OCI-LY1 (cell line): ENCODE measurements at regions not wholly inside any gene's neighbourhood (a gene's known extent, or its start where the extent isn't known, plus 50 kb on each side); places are given as distances from the start of the nearest gene placed in this dataset.

Experiments
- H2AFZ ChIP-seq: fragments of 200-600 bp; sonication (generic), shearing (Covaris generic); 2 replicates; pipeline ENCODE4 v1.6.0; 2014; ENCODE audit warnings: antibody characterized with exemption, mild to moderate bottlenecking, low read length
- H3F3A ChIP-seq: fragments of 200-600 bp; sonication (generic), shearing (Covaris generic); 2 replicates; pipeline ENCODE4 v1.6.0; 2014; ENCODE audit warnings: mild to moderate bottlenecking, antibody characterized with exemption, low read length, moderate library complexity; ENCODE audit not compliant: insufficient read depth
- H3K27ac ChIP-seq: fragments of 200-600 bp; sonication (generic); 2 replicates; pipeline ENCODE4 v1.5.1; 2014; ENCODE audit warnings: low read length, mixed run types, mild to moderate bottlenecking, low read depth; ENCODE audit not compliant: poor library complexity, severe bottlenecking
- H3K27me3 ChIP-seq: fragments of 200-600 bp; sonication (generic); 2 replicates; pipeline ENCODE4 v1.6.0; 2014; ENCODE audit warnings: antibody characterized with exemption, mild to moderate bottlenecking, low read length, moderate library complexity; ENCODE audit not compliant: insufficient read depth
- H3K36me3 ChIP-seq: fragments of 200-600 bp; sonication (generic); 2 replicates; pipeline ENCODE4 v1.6.1; 2014; ENCODE audit warnings: mild to moderate bottlenecking, antibody characterized with exemption, low read length, moderate library complexity, mixed read lengths; ENCODE audit not compliant: insufficient read depth
- H3K4me1 ChIP-seq: fragments of 200-600 bp; sonication (generic); 2 replicates; pipeline ENCODE4 v1.5.1; 2014; ENCODE audit warnings: mild to moderate bottlenecking, low read length, moderate library complexity; ENCODE audit not compliant: insufficient read depth, severe bottlenecking
- H3K4me2 ChIP-seq: fragments of 200-600 bp; sonication (generic), shearing (Covaris generic); 2 replicates; pipeline ENCODE4 v1.6.1; 2014; ENCODE audit warnings: low read length
- H3K4me3 ChIP-seq: fragments of 200-600 bp; sonication (generic); 2 replicates; pipeline ENCODE4 v1.5.1; 2014; ENCODE audit warnings: low read length, low read depth, mild to moderate bottlenecking, mixed read lengths; ENCODE audit not compliant: poor library complexity, severe bottlenecking
- H3K79me2 ChIP-seq: fragments of 200-600 bp; shearing (Covaris generic); 2 replicates; pipeline ENCODE4 v1.6.1; 2016; ENCODE audit warnings: mixed run types, low read length, mixed read lengths; ENCODE audit not compliant: insufficient read depth
- H3K9ac ChIP-seq: fragments of 200-600 bp; sonication (generic), shearing (Covaris generic); 2 replicates; pipeline ENCODE4 v1.6.1; 2014; ENCODE audit warnings: mild to moderate bottlenecking, low read length, mixed read lengths
- H3K9me2 ChIP-seq: fragments of 200-600 bp; sonication (generic), shearing (Covaris generic); 2 replicates; pipeline ENCODE4 v1.6.1; 2014; ENCODE audit warnings: low read depth, mild to moderate bottlenecking, low read length, mixed read lengths
- H3K9me3 ChIP-seq: fragments of 200-600 bp; shearing (Covaris generic); 2 replicates; pipeline ENCODE4 v1.6.1; 2014; ENCODE audit warnings: low read length, mixed read lengths
- H4K20me1 ChIP-seq: fragments of 200-600 bp; sonication (generic), shearing (Covaris generic); 2 replicates; pipeline ENCODE4 v1.6.0; 2016; ENCODE audit warnings: mild to moderate bottlenecking, low read length; ENCODE audit not compliant: insufficient read depth
- CTCF ChIP-seq: fragments of 200-600 bp; sonication (generic), shearing (Covaris generic); IDR thresholded peaks from 2 replicates; pipeline ENCODE4 v1.5.1; 2017; ENCODE audit warnings: mild to moderate bottlenecking, antibody characterized with exemption, low read length, moderate library complexity, mixed read lengths
- EZH2 ChIP-seq: fragments of 200-600 bp; sonication (generic), shearing (Covaris generic); IDR thresholded peaks from 2 replicates; pipeline ENCODE4 v1.8.0; 2017; ENCODE audit warnings: borderline replicate concordance, mixed run types, mild to moderate bottlenecking, antibody characterized with exemption, low read length, moderate library complexity, mixed read lengths

DNA sequence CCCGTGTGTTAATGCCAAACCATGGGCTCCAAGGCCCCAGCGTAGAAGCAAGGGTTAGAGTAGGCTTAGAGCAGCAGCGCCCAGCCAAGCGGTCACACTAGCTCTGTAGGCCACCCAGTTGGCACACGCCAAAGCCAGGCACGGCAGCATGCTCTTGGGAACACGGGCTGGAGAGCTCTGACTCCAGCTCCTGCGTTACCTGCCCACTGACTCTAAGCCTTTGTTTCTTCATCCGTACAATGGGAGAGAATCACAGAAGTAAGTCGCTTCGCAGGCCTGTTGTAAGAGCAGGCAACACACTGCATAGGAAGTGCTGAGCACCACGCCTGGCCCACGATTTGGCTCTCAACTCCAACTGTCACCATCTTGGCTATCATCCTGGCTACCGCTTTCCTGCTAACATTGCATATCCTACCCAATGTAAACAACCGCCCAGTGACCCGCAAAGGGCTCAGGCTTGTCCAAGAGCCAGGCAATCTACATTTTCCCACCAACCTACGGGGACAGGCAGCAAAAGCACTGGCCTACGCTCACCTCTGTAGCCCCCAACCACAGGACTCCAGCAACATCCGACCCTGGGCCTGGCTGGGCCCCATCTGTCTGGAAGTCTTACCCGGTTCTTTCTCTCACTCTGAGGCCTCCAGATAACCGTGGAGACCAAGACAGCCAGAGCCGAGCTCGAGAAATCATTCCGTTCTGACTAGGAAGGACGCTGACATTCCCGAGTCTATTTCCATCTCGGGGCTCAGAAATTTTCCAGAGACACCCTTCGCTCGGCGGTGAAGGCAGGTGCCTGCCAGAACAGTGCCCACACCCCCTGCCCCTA is 91.5 kb upstream of the ZNF507 start:
- Histone ChIP-seq H3F3A (no peaks in the 10 kb centered on the region), H3K79me2 (no peaks in the 10 kb centered on the region), H3K9me2 (no peaks in the 10 kb centered on the region), H3K4me3 (no peak overlapping the region), H2AFZ (no peak overlapping the region), H3K27ac (no peak overlapping the region), H3K4me1 (no peaks in the 10 kb centered on the region), H3K36me3 (no peaks in the 10 kb centered on the region), H3K9me3 (no peaks in the 10 kb centered on the region), H4K20me1 (no peaks in the 10 kb centered on the region), H3K27me3 (no peaks in the 10 kb centered on the region), H3K9ac (no peak overlapping the region), H3K4me2 (no peak overlapping the region)
- no peak for TF ChIP-seq EZH2

DNA sequence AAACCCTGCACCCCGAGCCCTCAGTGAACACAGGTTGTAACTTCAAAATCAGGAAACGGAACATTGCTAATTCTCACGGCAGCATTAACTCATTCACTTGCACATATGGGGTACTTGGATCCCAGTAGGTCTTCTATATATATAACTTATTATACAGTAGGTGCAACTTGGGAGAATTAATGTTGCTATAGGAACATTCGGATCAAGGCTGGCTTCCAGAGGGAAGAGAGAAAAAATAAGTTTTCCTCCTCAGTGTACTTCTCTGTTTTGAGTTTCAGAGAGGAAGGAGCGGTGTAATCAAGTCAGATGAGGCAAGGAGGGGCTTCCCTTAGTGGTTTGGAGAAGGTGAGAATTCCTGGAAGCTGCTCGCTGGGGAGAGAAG is 90.9 kb upstream of the ZNF507 start:
- no peaks in the 10 kb centered on the region for H3K4me1 ChIP-seq
- H3K27ac ChIP-seq: no peak overlapping the region
- no peaks in the 10 kb centered on the region for H4K20me1 ChIP-seq
- H3K9me3 ChIP-seq: no peaks in the 10 kb centered on the region
- no peaks in the 10 kb centered on the region for H3K9me2 ChIP-seq
- H2AFZ ChIP-seq: no peak overlapping the region
- no peak for TF ChIP-seq CTCF
- TF ChIP-seq EZH2: no peak
- no peak overlapping the region for H3K4me2 ChIP-seq
- no peaks in the 10 kb centered on the region for H3K27me3 ChIP-seq
- H3K4me3 ChIP-seq: no peak overlapping the region
- H3K36me3 ChIP-seq: no peaks in the 10 kb centered on the region
- no peaks in the 10 kb centered on the region for H3F3A ChIP-seq
- H3K9ac ChIP-seq: no peak overlapping the region
- H3K79me2 ChIP-seq: no peaks in the 10 kb centered on the region

DNA sequence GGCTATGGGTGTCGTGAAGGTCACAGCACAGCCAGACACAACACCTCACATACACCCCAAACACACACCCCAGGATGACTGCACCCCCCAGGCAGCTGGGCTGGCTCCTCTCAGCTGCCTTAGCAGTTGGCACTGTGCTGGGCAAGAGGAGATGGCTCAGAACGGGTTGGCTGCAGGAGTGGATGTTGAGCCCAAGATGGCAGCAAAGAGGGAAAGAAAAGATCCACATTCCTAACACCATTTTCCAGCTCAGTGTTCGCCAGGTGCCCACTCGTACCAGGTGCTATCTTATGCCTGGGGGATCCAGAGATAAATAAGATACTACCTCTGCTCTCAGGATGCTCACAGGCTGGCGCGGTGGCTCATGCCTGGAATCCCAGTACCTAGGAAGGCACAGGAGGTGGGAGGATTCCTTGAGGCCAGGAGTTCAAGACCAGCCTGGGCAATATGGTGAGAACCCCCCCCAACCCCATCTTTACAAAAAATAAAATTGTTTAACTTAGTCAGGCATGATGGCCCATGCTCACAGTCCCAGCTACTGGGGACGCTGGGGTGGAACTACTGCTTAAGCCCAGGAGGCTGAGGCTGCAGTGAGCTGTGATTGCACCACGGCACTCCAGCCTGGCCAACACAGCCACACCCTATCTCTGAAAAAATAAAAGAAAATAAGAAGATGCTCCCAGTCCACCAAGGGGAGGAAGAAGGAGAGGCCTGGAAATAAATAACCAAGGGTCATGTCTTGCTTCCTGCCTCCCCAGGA is 89.7 kb upstream of the ZNF507 start:
- no peak overlapping the region for H3K4me3 ChIP-seq
- H3K9me3 ChIP-seq: no peaks in the 10 kb centered on the region
- TF ChIP-seq EZH2: no peak
- TF ChIP-seq CTCF: no peak
- H3K27me3 ChIP-seq: no peaks in the 10 kb centered on the region
- no peak overlapping the region for H3K9ac ChIP-seq
- H3K79me2 ChIP-seq: no peaks in the 10 kb centered on the region
- no peaks in the 10 kb centered on the region for H4K20me1 ChIP-seq
- no peaks in the 10 kb centered on the region for H3K9me2 ChIP-seq
- H3K36me3 ChIP-seq: no peaks in the 10 kb centered on the region
- H3K27ac ChIP-seq: no peak overlapping the region
- H3K4me1 ChIP-seq: no peaks in the 10 kb centered on the region
- no peak overlapping the region for H3K4me2 ChIP-seq
- no peaks in the 10 kb centered on the region for H3F3A ChIP-seq
- H2AFZ ChIP-seq: no peak overlapping the region
